ENCODE measurements at regions not wholly inside any gene's neighbourhood (a gene's known extent, or its start where the extent isn't known, plus 50 kb on each side); places are given as distances from the start of the nearest gene placed in this dataset.

- no peak for TF ChIP-seq YY1 (IDR thresholded peaks at IDR 0.05; ENCODE audit: insufficient read depth, insufficient read length)
- no peak for TF ChIP-seq ZNF274 (IDR thresholded peaks at IDR 0.05; ENCODE audit: low read depth, low read length)
- no peak for TF ChIP-seq SUZ12 (IDR thresholded peaks at IDR 0.05; ENCODE audit: extremely low read depth, insufficient read depth, insufficient read length)
These were observed 600.4 kb upstream of the CT83 start for GRCh38 chrX:117063224-117063623.
